Mesodermal cell (in vitro differentiated cells): ENCODE measurements at regions not wholly inside any gene's neighbourhood (a gene's known extent, or its start where the extent isn't known, plus 50 kb on each side); places are given as distances from the start of the nearest gene placed in this dataset.
"Not testable (repeated sequence)": the region's sequence is repeated elsewhere in the genome, so short reads cannot be mapped to it uniquely, and the experiment has no call there.

Source experiments
- H3K27ac ChIP-seq: 2 replicates; pipeline ENCODE4 v1.7.0; 2013; ENCODE audit warnings: mild to moderate bottlenecking, low read depth, low read length, moderate library complexity; ENCODE audit not compliant: severe bottlenecking
- H3K36me3 ChIP-seq: 2 replicates; pipeline ENCODE4 v1.7.1; 2013; ENCODE audit warnings: mild to moderate bottlenecking, low read length, moderate library complexity; ENCODE audit not compliant: control insufficient read depth, insufficient read depth
- H3K4me1 ChIP-seq: one replicate; pipeline ENCODE4 v1.7.1; 2013; ENCODE audit warnings: mild to moderate bottlenecking, low read length; ENCODE audit not compliant: insufficient read depth, control insufficient read depth, poor library complexity, severe bottlenecking
- H3K4me3 ChIP-seq: 2 replicates; pipeline ENCODE4 v1.7.0; 2013; ENCODE audit warnings: low read length, control low read depth, mild to moderate bottlenecking; ENCODE audit not compliant: insufficient read depth, poor library complexity, severe bottlenecking; ENCODE audit errors: extremely low read depth
- H3K9me3 ChIP-seq: 2 replicates; pipeline ENCODE4 v1.7.1; 2013; ENCODE audit warnings: mild to moderate bottlenecking, low read length, moderate library complexity; ENCODE audit not compliant: control insufficient read depth
- WGBS, 2 experiments: methylation state at CpG; one replicate each; pipeline ENCODE4 v1.1.5; 2013; ENCODE audit warnings: missing lambda C conversion rate in 2 of 2; ENCODE audit not compliant: insufficient coverage in 2 of 2; 5-methylcytosine and 5-hydroxymethylcytosine counted together

GRCh38 chr6:74044417-74045096, 348.6 kb downstream of the CD109 start:
- Histone ChIP-seq H3K4me3 (no peak overlapping the region), H3K4me1 (peaks cover 13% of the 10 kb centered on the region), H3K27ac (no peak overlapping the region), H3K9me3 (no peaks in the 10 kb centered on the region), H3K36me3 (no peaks in the 10 kb centered on the region)
- no CpG with 5 or more reads among the region's 3 CpGs for WGBS, 2 experiments

GRCh38 chr6:74041420-74041819, 345.4 kb downstream of the CD109 start:
- H3K4me1 ChIP-seq = peaks cover 13% of the 10 kb centered on the region
- H3K9me3 ChIP-seq = no peaks in the 10 kb centered on the region
- no peaks in the 10 kb centered on the region for H3K36me3 ChIP-seq
- 76 to 88% methylated on average over 3 of the region's 3 CpGs for WGBS, 2 experiments
- H3K27ac ChIP-seq = no peak overlapping the region
- no peak overlapping the region for H3K4me3 ChIP-seq

GRCh38 chr6:74018825-74019224, 322.8 kb downstream of the CD109 start:
- peaks cover 9% of the 10 kb centered on the region for H3K4me1 ChIP-seq
- H3K4me3 ChIP-seq = no peak overlapping the region
- 70 to 95% methylated on average over 3 to 5 of the region's 5 CpGs for WGBS, 2 experiments
- peaks cover 5% of the 10 kb centered on the region for H3K9me3 ChIP-seq
- no peaks in the 10 kb centered on the region for H3K36me3 ChIP-seq
- no peak overlapping the region for H3K27ac ChIP-seq

- WGBS, 2 experiments = 100% methylated on average over 1 of the region's 1 CpG; no CpG with 5 or more reads in 1 of the 2 experiments
- H3K4me1 ChIP-seq = peaks cover 9% of the 10 kb centered on the region
- no peaks in the 10 kb centered on the region for H3K36me3 ChIP-seq
- peaks cover 8% of the 10 kb centered on the region for H3K9me3 ChIP-seq
- H3K4me3 ChIP-seq = no peak overlapping the region
- H3K27ac ChIP-seq = no peak overlapping the region
These were observed 319.4 kb downstream of the CD109 start for GRCh38 chr6:74015427-74015826.

GRCh38 chr6:74000666-74001490, 304.9 kb downstream of the CD109 start:
- Histone ChIP-seq H3K36me3 (no peaks in the 10 kb centered on the region), H3K4me1 (no peaks in the 10 kb centered on the region), H3K9me3 (no peaks in the 10 kb centered on the region), H3K27ac (no peak overlapping the region), H3K4me3 (no peak overlapping the region)
- 73 to 92% methylated on average over 2 to 3 of the region's 5 CpGs for WGBS, 2 experiments

GRCh38 chr6:73990609-73991238, 294.7 kb downstream of the CD109 start:
- H3K9me3 ChIP-seq, H3K36me3 ChIP-seq, H3K4me3 ChIP-seq, H3K27ac ChIP-seq, H3K4me1 ChIP-seq: not testable (repeated sequence)
- WGBS, 2 experiments = 96% methylated on average over 14 to 20 of the region's 30 CpGs

GRCh38 chr6:73989428-73989827, 293.4 kb downstream of the CD109 start:
- Histone ChIP-seq H3K36me3 (no peaks in the 10 kb centered on the region), H3K4me3 (no peak overlapping the region), H3K4me1 (no peaks in the 10 kb centered on the region), H3K9me3 (no peaks in the 10 kb centered on the region), H3K27ac (no peak overlapping the region)
- WGBS, 2 experiments = 96 to 97% methylated on average over 2 to 3 of the region's 3 CpGs

- Histone ChIP-seq H3K9me3 (no peaks in the 10 kb centered on the region), H3K4me1 (peaks cover 6% of the 10 kb centered on the region), H3K36me3 (no peaks in the 10 kb centered on the region), H3K27ac (no peak overlapping the region), H3K4me3 (no peak overlapping the region)
- WGBS, 2 experiments = 51 to 77% methylated on average over 2 of the region's 2 CpGs
These were observed 289.9 kb downstream of the CD109 start for GRCh38 chr6:73985891-73986290.

- H3K9me3 ChIP-seq = no peaks in the 10 kb centered on the region
- WGBS, 2 experiments = 67 to 75% methylated on average over 1 of the region's 2 CpGs
- no peak overlapping the region for H3K4me3 ChIP-seq
- H3K36me3 ChIP-seq = no peaks in the 10 kb centered on the region
- no peak overlapping the region for H3K27ac ChIP-seq
- peaks cover 6% of the 10 kb centered on the region for H3K4me1 ChIP-seq
These were observed 288.7 kb downstream of the CD109 start for GRCh38 chr6:73984571-73985210.

- peaks cover 6% of the 10 kb centered on the region for H3K4me1 ChIP-seq
- 80 to 100% methylated on average over 1 to 2 of the region's 2 CpGs for WGBS, 2 experiments
- H3K4me3 ChIP-seq = no peak overlapping the region
- no peaks in the 10 kb centered on the region for H3K9me3 ChIP-seq
- H3K36me3 ChIP-seq = no peaks in the 10 kb centered on the region
- no peak overlapping the region for H3K27ac ChIP-seq
These were observed 287.4 kb downstream of the CD109 start for GRCh38 chr6:73983367-73983766.
